C4-2B (cell line): ENCODE measurements at regions not wholly inside any gene's neighbourhood (a gene's known extent, or its start where the extent isn't known, plus 50 kb on each side); places are given as distances from the start of the nearest gene placed in this dataset.

Experiments
- H3K27ac ChIP-seq: fragments of 450-650 bp; 2 replicates; pipeline ENCODE4 v1.5.1; 2017
- CTCF ChIP-seq: fragments of 450-650 bp; conservative IDR thresholded peaks from 2 replicates; pipeline ENCODE4 v1.5.1; 2017; ENCODE audit warnings: mild to moderate bottlenecking
- ZFX ChIP-seq: fragments of 450-650 bp; IDR thresholded peaks from 2 replicates; pipeline ENCODE4 v1.6.1; 2017

GRCh38 chr9:89942643-89943042, 337.8 kb downstream of the GADD45G start:
- TF ChIP-seq CTCF, result no peak
- no peak for TF ChIP-seq ZFX
- no peak overlapping the region for H3K27ac ChIP-seq

DNA sequence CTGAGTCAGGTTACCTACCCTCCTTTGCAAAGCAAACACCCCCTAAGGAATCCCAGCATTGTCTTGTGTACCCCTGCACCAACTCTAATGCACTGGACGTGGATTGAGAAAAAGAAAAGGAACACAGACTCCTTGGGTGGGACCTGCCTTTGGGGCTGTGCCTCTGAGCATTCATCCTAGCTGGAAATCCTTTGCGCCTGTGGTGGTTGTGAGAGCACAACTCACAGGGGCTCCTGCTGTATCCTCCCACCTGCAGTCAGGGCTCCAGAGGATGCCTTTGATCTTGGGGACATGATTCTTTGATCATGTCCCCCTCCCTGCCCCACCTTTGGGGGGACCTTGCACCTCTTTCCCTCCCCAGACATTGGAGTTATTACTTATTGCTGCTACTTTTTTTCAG, 338.5 kb downstream of the GADD45G start:
- no peak overlapping the region for H3K27ac ChIP-seq
- no peak for TF ChIP-seq CTCF
- no peak for TF ChIP-seq ZFX

- TF ChIP-seq ZFX (no peak), CTCF (no peak)
These were observed 338.9 kb downstream of the GADD45G start for GRCh38 chr9:89943728-89944127.

GRCh38 chr9:89945133-89945532, 340.3 kb downstream of the GADD45G start:
- no peak overlapping the region for H3K27ac ChIP-seq
- no peak for TF ChIP-seq ZFX
- peak; percentile 25 for TF ChIP-seq CTCF

More at GRCh38 chr9:89943728-89944127, 338.9 kb downstream of the GADD45G start:
- H3K27ac ChIP-seq, result no peak overlapping the region

- H3K27ac ChIP-seq, result no peak overlapping the region
- TF ChIP-seq ZFX, result no peak
- no peak for TF ChIP-seq CTCF
These were observed 341.9 kb downstream of the GADD45G start for GRCh38 chr9:89946741-89947140.

GRCh38 chr9:89949111-89949510, 344.3 kb downstream of the GADD45G start:
- H3K27ac ChIP-seq, result no peak overlapping the region
- TF ChIP-seq ZFX (no peak), CTCF (no peak)

DNA sequence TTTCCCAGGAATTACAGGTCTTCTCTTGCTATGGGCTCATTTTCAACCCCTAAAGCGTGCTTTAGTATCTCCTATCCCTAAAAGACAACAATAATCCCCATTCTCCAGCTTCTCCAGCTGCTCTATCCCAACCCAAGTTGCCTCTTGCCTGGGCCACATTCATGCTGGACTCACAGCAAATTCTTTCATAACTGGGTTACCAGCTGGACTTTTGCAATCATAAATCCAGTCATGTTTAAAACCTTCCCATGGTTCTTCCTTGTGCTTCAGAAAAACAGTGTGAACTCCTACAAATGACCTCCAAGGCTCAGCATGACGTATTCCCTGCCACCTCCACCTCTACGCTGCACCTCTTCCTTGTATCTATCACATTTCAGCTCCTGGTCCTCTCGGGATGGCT, 346.9 kb downstream of the GADD45G start:
- no peak for TF ChIP-seq ZFX
- no peak for TF ChIP-seq CTCF
- no peak overlapping the region for H3K27ac ChIP-seq
